ENCODE measurements at regions not wholly inside any gene's neighbourhood (a gene's known extent, or its start where the extent isn't known, plus 50 kb on each side); places are given as distances from the start of the nearest gene placed in this dataset.

- Histone ChIP-seq H3K9me3 (ENCODE audit: control insufficient read depth, low read length) (no peaks in the 10 kb centered on the region), H3K27ac (ENCODE audit: low read depth in 1 of 2, low read length in 2 of 2) (no peak overlapping the region), H3K27me3 (ENCODE audit: control insufficient read depth in 1 of 2, insufficient read depth in 2 of 2, low read length in 1 of 2) (no peaks in the 10 kb centered on the region), H3K36me3 (ENCODE audit: control insufficient read depth in 1 of 2, insufficient read depth in 2 of 2, low read length in 1 of 2) (no peaks in the 10 kb centered on the region), H3K4me3 (ENCODE audit: low read length in 2 of 2) (no peak overlapping the region), H3K4me1 (ENCODE audit: control insufficient read depth in 1 of 2, insufficient read depth in 2 of 2, low read length in 2 of 2) (no peaks in the 10 kb centered on the region)
- intact Hi-C loops (cut with DNase I): no loop called here
- no peak for DNase-seq
- ATAC-seq (ENCODE audit: low FRiP score): no peak
Observed at GRCh38 chr13:63139277-63139676, 1723.6 kb upstream of the PCDH20 start.

GRCh38 chr13:63129995-63130394 lies 1714.3 kb upstream of the PCDH20 start:
- Histone ChIP-seq H3K27me3 (ENCODE audit: control insufficient read depth in 1 of 2, insufficient read depth in 2 of 2, low read length in 1 of 2) (no peaks in the 10 kb centered on the region), H3K9me3 (ENCODE audit: control insufficient read depth, low read length) (no peaks in the 10 kb centered on the region), H3K36me3 (ENCODE audit: control insufficient read depth in 1 of 2, insufficient read depth in 2 of 2, low read length in 1 of 2) (no peaks in the 10 kb centered on the region), H3K4me3 (ENCODE audit: low read length in 2 of 2) (no peak overlapping the region), H3K4me1 (ENCODE audit: control insufficient read depth in 1 of 2, insufficient read depth in 2 of 2, low read length in 2 of 2) (no peaks in the 10 kb centered on the region), H3K27ac (ENCODE audit: low read depth in 1 of 2, low read length in 2 of 2) (no peak overlapping the region)
- intact Hi-C loops (cut with DNase I): no loop called here
- ATAC-seq (ENCODE audit: low FRiP score) (no peak), DNase-seq (no peak)

- Histone ChIP-seq H3K4me3 (ENCODE audit: low read length in 2 of 2) (no peak overlapping the region), H3K27ac (ENCODE audit: low read depth in 1 of 2, low read length in 2 of 2) (no peak overlapping the region), H3K9me3 (ENCODE audit: control insufficient read depth, low read length) (no peaks in the 10 kb centered on the region), H3K4me1 (ENCODE audit: control insufficient read depth in 1 of 2, insufficient read depth in 2 of 2, low read length in 2 of 2) (no peaks in the 10 kb centered on the region), H3K27me3 (ENCODE audit: control insufficient read depth in 1 of 2, insufficient read depth in 2 of 2, low read length in 1 of 2) (no peaks in the 10 kb centered on the region), H3K36me3 (ENCODE audit: control insufficient read depth in 1 of 2, insufficient read depth in 2 of 2, low read length in 1 of 2) (no peaks in the 10 kb centered on the region)
- intact Hi-C loops (cut with DNase I): no loop called here
- DNase-seq (no peak), ATAC-seq (ENCODE audit: low FRiP score) (no peak)
- 88 to 89% methylated on average over 2 of the region's 2 CpGs for WGBS, 2 donors
Observed at GRCh38 chr13:63128716-63129115, 1713.1 kb upstream of the PCDH20 start.

- Histone ChIP-seq H3K27me3 (ENCODE audit: control insufficient read depth in 1 of 2, insufficient read depth in 2 of 2, low read length in 1 of 2) (no peaks in the 10 kb centered on the region), H3K27ac (ENCODE audit: low read depth in 1 of 2, low read length in 2 of 2) (no peak overlapping the region), H3K36me3 (ENCODE audit: control insufficient read depth in 1 of 2, insufficient read depth in 2 of 2, low read length in 1 of 2) (no peaks in the 10 kb centered on the region), H3K9me3 (ENCODE audit: control insufficient read depth, low read length) (no peaks in the 10 kb centered on the region), H3K4me3 (ENCODE audit: low read length in 2 of 2) (no peak overlapping the region), H3K4me1 (ENCODE audit: control insufficient read depth in 1 of 2, insufficient read depth in 2 of 2, low read length in 2 of 2) (no peaks in the 10 kb centered on the region)
- 17 to 24% methylated on average over 1 of the region's 1 CpG for WGBS, 2 donors
- intact Hi-C loops (cut with DNase I): no loop called here
- no peak for DNase-seq
- no peak for ATAC-seq (ENCODE audit: low FRiP score)
Observed at GRCh38 chr13:63124863-63125262, 1709.2 kb upstream of the PCDH20 start.

GRCh38 chr13:63120883-63121282 lies 1705.2 kb upstream of the PCDH20 start:
- Histone ChIP-seq H3K27ac (ENCODE audit: low read depth in 1 of 2, low read length in 2 of 2) (no peak overlapping the region), H3K27me3 (ENCODE audit: control insufficient read depth in 1 of 2, insufficient read depth in 2 of 2, low read length in 1 of 2) (no peaks in the 10 kb centered on the region), H3K36me3 (ENCODE audit: control insufficient read depth in 1 of 2, insufficient read depth in 2 of 2, low read length in 1 of 2) (no peaks in the 10 kb centered on the region), H3K9me3 (ENCODE audit: control insufficient read depth, low read length) (no peaks in the 10 kb centered on the region), H3K4me3 (ENCODE audit: low read length in 2 of 2) (no peak overlapping the region), H3K4me1 (ENCODE audit: control insufficient read depth in 1 of 2, insufficient read depth in 2 of 2, low read length in 2 of 2) (no peaks in the 10 kb centered on the region)
- intact Hi-C loops (cut with DNase I): no loop called here
- WGBS, 2 donors: 66 to 74% methylated on average over 2 of the region's 2 CpGs
- ATAC-seq (ENCODE audit: low FRiP score): no peak
- DNase-seq: no peak

GRCh38 chr13:63117710-63118109 lies 1702.1 kb upstream of the PCDH20 start:
- Histone ChIP-seq H3K4me1 (ENCODE audit: control insufficient read depth in 1 of 2, insufficient read depth in 2 of 2, low read length in 2 of 2) (no peaks in the 10 kb centered on the region), H3K4me3 (ENCODE audit: low read length in 2 of 2) (no peak overlapping the region), H3K36me3 (ENCODE audit: control insufficient read depth in 1 of 2, insufficient read depth in 2 of 2, low read length in 1 of 2) (no peaks in the 10 kb centered on the region), H3K9me3 (ENCODE audit: control insufficient read depth, low read length) (no peaks in the 10 kb centered on the region), H3K27me3 (ENCODE audit: control insufficient read depth in 1 of 2, insufficient read depth in 2 of 2, low read length in 1 of 2) (no peaks in the 10 kb centered on the region), H3K27ac (ENCODE audit: low read depth in 1 of 2, low read length in 2 of 2) (no peak overlapping the region)
- intact Hi-C loops (cut with DNase I): no loop called here
- whole genome bisulfite sequencing, 2 donors: 92 to 96% methylated on average over 15 of the region's 15 CpGs
- ATAC-seq (ENCODE audit: low FRiP score): no peak
- no peak for DNase-seq

- Histone ChIP-seq H3K9me3 (ENCODE audit: control insufficient read depth, low read length) (peaks cover 1% of the 10 kb centered on the region), H3K36me3 (ENCODE audit: control insufficient read depth in 1 of 2, insufficient read depth in 2 of 2, low read length in 1 of 2) (no peaks in the 10 kb centered on the region), H3K4me1 (ENCODE audit: control insufficient read depth in 1 of 2, insufficient read depth in 2 of 2, low read length in 2 of 2) (no peaks in the 10 kb centered on the region), H3K4me3 (ENCODE audit: low read length in 2 of 2) (no peak overlapping the region), H3K27me3 (ENCODE audit: control insufficient read depth in 1 of 2, insufficient read depth in 2 of 2, low read length in 1 of 2) (no peaks in the 10 kb centered on the region), H3K27ac (ENCODE audit: low read depth in 1 of 2, low read length in 2 of 2) (no peak overlapping the region)
- intact Hi-C loops (cut with DNase I): no loop called here
- WGBS, 2 donors: 24 to 38% methylated on average over 2 of the region's 2 CpGs
- ATAC-seq (ENCODE audit: low FRiP score): no peak
- no peak for DNase-seq
Observed at GRCh38 chr13:63112799-63113395, 1697.2 kb upstream of the PCDH20 start.

GRCh38 chr13:63110466-63110865 lies 1694.8 kb upstream of the PCDH20 start:
- H3K9me3 ChIP-seq (ENCODE audit: control insufficient read depth, low read length): peaks cover 1% of the 10 kb centered on the region
- H3K4me1 ChIP-seq (ENCODE audit: control insufficient read depth in 1 of 2, insufficient read depth in 2 of 2, low read length in 2 of 2): no peaks in the 10 kb centered on the region
- WGBS, 2 donors: 12 to 24% methylated on average over 1 of the region's 1 CpG
- no peak for ATAC-seq (ENCODE audit: low FRiP score)
- no peak overlapping the region for H3K27ac ChIP-seq (ENCODE audit: low read depth in 1 of 2, low read length in 2 of 2)
- no peak for DNase-seq
- H3K4me3 ChIP-seq (ENCODE audit: low read length in 2 of 2): no peak overlapping the region
- H3K27me3 ChIP-seq (ENCODE audit: control insufficient read depth in 1 of 2, insufficient read depth in 2 of 2, low read length in 1 of 2): no peaks in the 10 kb centered on the region
- no peaks in the 10 kb centered on the region for H3K36me3 ChIP-seq (ENCODE audit: control insufficient read depth in 1 of 2, insufficient read depth in 2 of 2, low read length in 1 of 2)
- intact Hi-C loops (cut with DNase I): no loop called here

GRCh38 chr13:63107179-63107943 lies 1691.7 kb upstream of the PCDH20 start:
- Histone ChIP-seq H3K4me3 (ENCODE audit: low read length in 2 of 2) (no peak overlapping the region), H3K27ac (ENCODE audit: low read depth in 1 of 2, low read length in 2 of 2) (no peak overlapping the region), H3K36me3 (ENCODE audit: control insufficient read depth in 1 of 2, insufficient read depth in 2 of 2, low read length in 1 of 2) (no peaks in the 10 kb centered on the region), H3K27me3 (ENCODE audit: control insufficient read depth in 1 of 2, insufficient read depth in 2 of 2, low read length in 1 of 2) (no peaks in the 10 kb centered on the region), H3K9me3 (ENCODE audit: control insufficient read depth, low read length) (peaks cover 1% of the 10 kb centered on the region), H3K4me1 (ENCODE audit: control insufficient read depth in 1 of 2, insufficient read depth in 2 of 2, low read length in 2 of 2) (no peaks in the 10 kb centered on the region)
- intact Hi-C loops (cut with DNase I): no loop called here
- WGBS, 2 donors: 12 to 18% methylated on average over 5 of the region's 5 CpGs
- DNase-seq: no peak
- ATAC-seq (ENCODE audit: low FRiP score): no peak
